ENCODE measurements at regions not wholly inside any gene's neighbourhood (a gene's known extent, or its start where the extent isn't known, plus 50 kb on each side); places are given as distances from the start of the nearest gene placed in this dataset.

DNA sequence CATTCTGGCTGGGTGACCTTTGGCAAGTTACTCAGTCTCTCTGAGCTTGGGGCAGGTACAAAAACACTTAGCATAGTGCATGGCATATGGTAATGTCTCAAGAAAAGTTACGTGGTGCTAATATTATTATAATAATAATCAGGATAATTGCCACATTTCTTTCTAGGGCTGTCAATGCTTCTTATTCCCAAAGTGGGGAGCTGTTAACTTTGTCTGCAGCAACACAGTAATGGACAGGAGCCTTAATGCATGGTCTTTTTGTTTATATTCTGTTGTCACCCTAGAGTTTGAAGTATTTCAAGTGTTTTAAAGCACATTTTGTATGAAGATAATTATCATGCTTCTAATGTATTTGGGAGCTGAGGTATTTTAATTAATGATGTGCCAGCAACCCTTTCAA is 121.8 kb downstream of the FHIP1A start:
- no peaks in the 10 kb centered on the region for H3K9me3 ChIP-seq (ENCODE audit: low read depth)
- TF ChIP-seq, protein P1, sequence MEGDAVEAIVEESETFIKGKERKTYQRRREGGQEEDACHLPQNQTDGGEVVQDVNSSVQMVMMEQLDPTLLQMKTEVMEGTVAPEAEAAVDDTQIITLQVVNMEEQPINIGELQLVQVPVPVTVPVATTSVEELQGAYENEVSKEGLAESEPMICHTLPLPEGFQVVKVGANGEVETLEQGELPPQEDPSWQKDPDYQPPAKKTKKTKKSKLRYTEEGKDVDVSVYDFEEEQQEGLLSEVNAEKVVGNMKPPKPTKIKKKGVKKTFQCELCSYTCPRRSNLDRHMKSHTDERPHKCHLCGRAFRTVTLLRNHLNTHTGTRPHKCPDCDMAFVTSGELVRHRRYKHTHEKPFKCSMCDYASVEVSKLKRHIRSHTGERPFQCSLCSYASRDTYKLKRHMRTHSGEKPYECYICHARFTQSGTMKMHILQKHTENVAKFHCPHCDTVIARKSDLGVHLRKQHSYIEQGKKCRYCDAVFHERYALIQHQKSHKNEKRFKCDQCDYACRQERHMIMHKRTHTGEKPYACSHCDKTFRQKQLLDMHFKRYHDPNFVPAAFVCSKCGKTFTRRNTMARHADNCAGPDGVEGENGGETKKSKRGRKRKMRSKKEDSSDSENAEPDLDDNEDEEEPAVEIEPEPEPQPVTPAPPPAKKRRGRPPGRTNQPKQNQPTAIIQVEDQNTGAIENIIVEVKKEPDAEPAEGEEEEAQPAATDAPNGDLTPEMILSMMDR (IDR thresholded peaks at IDR 0.05; ENCODE audit: low read depth, low read length), result peak; percentile 50
- H3K4me3 ChIP-seq, result no peak overlapping the region
- no peaks in the 10 kb centered on the region for H3K36me3 ChIP-seq
- no peaks in the 10 kb centered on the region for H3K4me1 ChIP-seq (ENCODE audit: low read depth)
- no peaks in the 10 kb centered on the region for H3K27me3 ChIP-seq
- peak; percentile 12 to 50 for DNase-seq (ENCODE audit: low read depth in 1 of 2, low spot score in 1 of 2)
- no peak overlapping the region for H3K27ac ChIP-seq

DNA sequence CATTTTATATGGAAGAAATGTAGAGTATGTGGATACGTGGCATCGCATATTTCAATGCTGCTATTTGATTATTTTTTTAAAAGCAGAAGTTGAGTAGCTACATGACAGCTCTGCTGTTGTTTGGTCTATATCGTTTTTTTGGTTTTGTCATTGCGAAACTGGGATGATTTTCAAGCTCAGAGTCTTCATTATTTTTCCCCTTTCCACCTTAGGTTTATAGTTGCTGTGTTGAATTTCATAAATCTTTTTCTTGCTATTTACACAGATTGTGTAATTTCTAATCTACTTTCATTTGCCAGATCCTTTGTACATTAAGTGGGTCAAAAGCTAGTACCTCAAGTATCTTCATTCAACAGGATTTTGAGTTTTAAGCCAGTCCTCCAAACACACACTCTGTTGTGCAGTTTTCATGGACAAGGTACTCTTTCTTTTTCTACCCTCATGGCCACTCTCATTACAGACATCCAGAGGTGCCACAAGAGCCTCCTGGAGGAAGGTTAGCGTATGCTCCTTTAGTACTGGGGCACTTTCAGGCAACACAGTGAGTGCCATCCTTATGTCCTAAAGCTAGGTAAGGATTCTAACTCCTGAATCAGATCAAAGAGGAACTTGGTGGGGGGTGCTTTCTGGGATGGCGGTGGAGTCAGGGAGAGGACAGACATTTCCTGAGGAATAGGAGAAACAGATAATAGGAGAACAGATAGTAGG is 123.2 kb downstream of the FHIP1A start:
- Histone ChIP-seq H3K36me3 (no peaks in the 10 kb centered on the region), H3K27ac (no peak overlapping the region), H3K9me3 (ENCODE audit: low read depth) (no peaks in the 10 kb centered on the region), H3K4me1 (ENCODE audit: low read depth) (no peaks in the 10 kb centered on the region), H3K4me3 (no peak overlapping the region), H3K27me3 (no peaks in the 10 kb centered on the region)
- peak in 1 of 2 donors; percentile 24 for DNase-seq (ENCODE audit: low read depth in 1 of 2, low spot score in 1 of 2)
- TF ChIP-seq, protein P1 (IDR thresholded peaks at IDR 0.05; ENCODE audit: low read depth, low read length), result no peak

DNA sequence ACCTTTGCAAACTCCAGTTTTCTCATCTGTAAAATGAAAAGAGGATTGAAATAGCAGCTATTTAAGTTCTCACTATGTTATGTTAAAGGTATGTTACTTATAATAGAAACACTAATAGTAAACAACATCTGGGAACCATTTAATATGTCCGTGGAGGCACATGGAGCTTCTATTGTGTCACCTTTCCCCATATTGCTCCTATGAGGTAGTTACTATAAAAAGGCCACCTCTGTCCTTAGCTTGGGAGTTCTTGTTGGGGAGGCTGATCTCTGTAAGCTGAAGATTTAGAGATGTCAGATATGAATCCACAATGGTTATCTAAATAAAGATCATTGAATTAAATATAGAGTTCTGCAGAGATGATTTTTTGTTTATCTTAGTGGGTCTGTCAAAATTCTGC is 125.2 kb downstream of the FHIP1A start:
- H3K27ac ChIP-seq, result no peak overlapping the region
- TF ChIP-seq, protein P1 (IDR thresholded peaks at IDR 0.05; ENCODE audit: low read depth, low read length), result no peak
- H3K36me3 ChIP-seq, result no peaks in the 10 kb centered on the region
- H3K4me3 ChIP-seq, result no peak overlapping the region
- H3K27me3 ChIP-seq, result no peaks in the 10 kb centered on the region
- no peaks in the 10 kb centered on the region for H3K4me1 ChIP-seq (ENCODE audit: low read depth)
- no peaks in the 10 kb centered on the region for H3K9me3 ChIP-seq (ENCODE audit: low read depth)
- no peak for DNase-seq (ENCODE audit: low read depth in 1 of 2, low spot score in 1 of 2)

DNA sequence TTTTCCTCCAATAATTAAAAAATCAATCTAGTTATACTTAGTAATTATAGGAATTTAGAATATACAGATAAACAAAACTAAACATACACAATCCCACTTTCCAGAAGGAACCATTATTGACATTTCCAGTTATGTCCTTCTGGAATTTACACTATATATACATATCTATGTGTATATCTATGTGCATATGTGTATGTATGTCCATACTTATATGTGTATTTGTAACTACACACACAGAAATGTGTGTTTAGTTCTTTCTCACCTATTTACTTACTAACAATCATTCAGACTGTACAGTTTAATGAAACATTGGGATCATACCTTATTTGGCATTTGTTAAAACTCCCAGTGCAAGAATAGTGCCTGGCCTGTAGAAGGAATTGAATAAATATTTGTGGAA is 126.4 kb downstream of the FHIP1A start:
- no peaks in the 10 kb centered on the region for H3K27me3 ChIP-seq
- no peaks in the 10 kb centered on the region for H3K9me3 ChIP-seq (ENCODE audit: low read depth)

DNA sequence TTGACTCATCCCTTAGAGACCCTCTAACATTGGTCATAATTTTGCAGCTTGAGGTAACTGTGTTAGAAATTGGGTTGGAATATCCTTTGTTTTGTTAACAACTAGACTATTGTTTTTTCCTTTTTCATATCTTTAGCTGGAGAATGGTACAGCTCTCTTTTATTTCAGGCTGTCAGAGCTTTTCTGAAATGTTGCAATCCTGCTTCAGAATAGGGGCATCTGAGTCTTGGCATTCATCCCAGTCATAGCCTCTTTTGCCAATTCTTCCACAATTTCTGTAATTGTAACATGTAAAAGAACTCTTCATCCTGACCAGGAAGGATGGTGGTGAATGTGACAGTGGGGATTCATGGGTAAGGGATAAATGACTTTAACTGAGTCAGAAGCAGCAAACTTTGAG is 128.7 kb downstream of the FHIP1A start:
- Histone ChIP-seq H3K36me3 (no peaks in the 10 kb centered on the region), H3K4me3 (no peak overlapping the region), H3K27ac (no peak overlapping the region), H3K9me3 (ENCODE audit: low read depth) (no peaks in the 10 kb centered on the region), H3K4me1 (ENCODE audit: low read depth) (peaks cover 7% of the 10 kb centered on the region), H3K27me3 (no peaks in the 10 kb centered on the region)
- TF ChIP-seq, protein P1 (IDR thresholded peaks at IDR 0.05; ENCODE audit: low read depth, low read length), result no peak
- peak in 1 of 2 donors; percentile 86 for DNase-seq (ENCODE audit: low read depth in 1 of 2, low spot score in 1 of 2)

More for the DNA sequence above, 126.4 kb downstream of the FHIP1A start:
- no peak for DNase-seq (ENCODE audit: low read depth in 1 of 2, low spot score in 1 of 2)
- Histone ChIP-seq H3K4me1 (ENCODE audit: low read depth) (no peaks in the 10 kb centered on the region), H3K27ac (no peak overlapping the region), H3K36me3 (no peaks in the 10 kb centered on the region), H3K4me3 (no peak overlapping the region)
- TF ChIP-seq, protein P1 (IDR thresholded peaks at IDR 0.05; ENCODE audit: low read depth, low read length), result no peak

Data from cardiac muscle cell (in vitro differentiated cells and primary cell).